D721Med (cell line): ENCODE measurements at regions not wholly inside any gene's neighbourhood (a gene's known extent, or its start where the extent isn't known, plus 50 kb on each side); places are given as distances from the start of the nearest gene placed in this dataset.

ENCODE experiments used
- DNase-seq: peaks from one replicate; pipeline ENCODE4 v3.0.0; 2011; ENCODE audit warnings: low spot score; ENCODE audit not compliant: insufficient read length
- FAIRE-seq: peaks from 2 replicates; lab custom pipeline; 2011; peaks lifted over from hg19 to GRCh38; lab: Jason Lieb, UNC
- TF ChIP-seq, protein P1 (sequence below): IDR thresholded peaks from 2 replicates; pipeline ENCODE4 v1.5.1; 2012; ENCODE audit warnings: mild to moderate bottlenecking, control low read depth; ENCODE audit not compliant: insufficient read depth; ENCODE audit errors: missing control alignments

DNA sequence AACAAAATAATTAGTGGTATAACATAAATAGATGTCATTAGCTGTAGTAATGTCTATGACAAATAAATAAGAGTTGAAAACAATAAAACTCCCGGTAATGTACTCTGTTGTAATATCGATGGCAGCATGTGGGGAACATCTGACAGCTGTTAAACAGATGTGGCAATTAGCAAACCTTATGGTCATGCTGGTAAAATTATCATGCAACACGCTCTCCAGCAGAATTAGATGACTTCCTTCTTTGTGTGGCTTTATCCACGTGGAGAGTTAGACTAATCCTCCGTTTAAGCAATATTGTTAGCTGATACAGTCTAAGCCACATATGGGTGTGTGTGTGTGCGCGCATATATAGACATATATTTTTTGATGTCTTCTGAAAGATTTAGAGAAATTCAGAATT is 77.7 kb upstream of the ZFP64 start:
- TF ChIP-seq, protein P1, sequence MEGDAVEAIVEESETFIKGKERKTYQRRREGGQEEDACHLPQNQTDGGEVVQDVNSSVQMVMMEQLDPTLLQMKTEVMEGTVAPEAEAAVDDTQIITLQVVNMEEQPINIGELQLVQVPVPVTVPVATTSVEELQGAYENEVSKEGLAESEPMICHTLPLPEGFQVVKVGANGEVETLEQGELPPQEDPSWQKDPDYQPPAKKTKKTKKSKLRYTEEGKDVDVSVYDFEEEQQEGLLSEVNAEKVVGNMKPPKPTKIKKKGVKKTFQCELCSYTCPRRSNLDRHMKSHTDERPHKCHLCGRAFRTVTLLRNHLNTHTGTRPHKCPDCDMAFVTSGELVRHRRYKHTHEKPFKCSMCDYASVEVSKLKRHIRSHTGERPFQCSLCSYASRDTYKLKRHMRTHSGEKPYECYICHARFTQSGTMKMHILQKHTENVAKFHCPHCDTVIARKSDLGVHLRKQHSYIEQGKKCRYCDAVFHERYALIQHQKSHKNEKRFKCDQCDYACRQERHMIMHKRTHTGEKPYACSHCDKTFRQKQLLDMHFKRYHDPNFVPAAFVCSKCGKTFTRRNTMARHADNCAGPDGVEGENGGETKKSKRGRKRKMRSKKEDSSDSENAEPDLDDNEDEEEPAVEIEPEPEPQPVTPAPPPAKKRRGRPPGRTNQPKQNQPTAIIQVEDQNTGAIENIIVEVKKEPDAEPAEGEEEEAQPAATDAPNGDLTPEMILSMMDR: no peak
- FAIRE-seq (no peak), DNase-seq (no peak)

DNA sequence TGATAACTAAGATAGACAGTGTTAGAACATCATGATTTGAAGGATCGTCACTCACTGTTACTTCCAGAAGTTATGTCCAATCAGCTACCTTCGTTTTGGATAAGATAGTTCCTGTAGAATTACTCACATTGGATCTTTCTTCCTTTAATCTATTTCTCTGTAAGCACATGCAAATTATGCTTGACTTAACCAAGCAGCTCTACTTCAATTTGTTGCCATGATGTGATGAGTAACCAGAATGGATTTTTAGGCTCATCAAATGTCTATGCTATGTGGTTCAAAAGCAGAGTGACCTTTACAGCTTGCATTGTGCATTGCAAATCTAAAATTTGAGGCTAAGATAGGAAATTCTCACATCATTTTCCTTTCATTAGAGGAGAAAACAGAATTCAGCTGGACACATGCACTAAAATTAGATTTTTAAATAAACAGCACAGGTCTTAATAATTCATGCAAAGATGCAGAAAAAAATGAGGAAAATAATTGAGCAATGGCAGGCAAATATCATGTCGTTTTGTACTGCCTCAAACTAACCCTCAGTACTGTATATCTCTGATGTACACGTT is 76.7 kb upstream of the ZFP64 start:
- no peak for FAIRE-seq
- DNase-seq: no peak
- TF ChIP-seq, protein P1: no peak

DNA sequence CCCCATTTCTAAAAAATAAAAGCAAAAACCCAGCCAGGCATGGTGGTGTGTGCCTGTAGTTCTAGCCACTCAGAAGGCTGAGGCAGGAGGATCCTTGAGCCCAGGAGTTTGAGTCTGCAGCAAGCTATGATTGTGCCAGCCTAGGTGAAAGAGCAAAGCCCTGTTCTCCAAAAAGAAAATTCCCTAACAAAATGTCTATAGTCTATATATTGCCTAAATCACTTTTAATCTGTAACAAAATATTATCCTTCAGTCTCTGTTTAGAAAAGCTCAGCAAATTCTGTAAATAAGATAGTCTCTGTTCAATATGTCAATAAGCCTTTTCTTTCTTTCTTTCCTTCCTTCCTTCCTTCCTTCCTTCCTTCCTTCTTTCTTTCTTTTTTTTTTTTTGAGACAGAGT is 75.8 kb upstream of the ZFP64 start:
- DNase-seq (no peak), FAIRE-seq (no peak)
- TF ChIP-seq, protein P1: no peak

DNA sequence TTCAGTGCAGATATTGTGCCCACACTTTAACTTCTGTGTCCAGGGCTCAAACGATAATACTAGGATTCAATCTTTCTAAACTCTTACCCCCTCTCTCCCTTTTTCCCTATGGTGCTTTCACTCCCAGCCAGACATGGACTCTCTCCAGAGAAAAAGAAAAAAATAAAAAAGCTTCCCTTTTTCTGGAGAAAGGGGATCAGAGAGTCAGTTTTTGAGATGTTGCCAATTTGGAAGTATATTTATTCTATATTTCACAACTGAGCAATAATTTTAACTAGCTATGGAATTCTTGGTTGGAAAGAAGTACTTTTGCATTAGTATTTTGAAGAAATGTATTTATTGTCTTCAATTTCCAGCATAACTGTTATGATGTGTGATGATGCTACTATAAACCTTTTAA is 72.2 kb upstream of the ZFP64 start:
- no peak for FAIRE-seq
- DNase-seq: no peak
- TF ChIP-seq, protein P1: no peak

DNA sequence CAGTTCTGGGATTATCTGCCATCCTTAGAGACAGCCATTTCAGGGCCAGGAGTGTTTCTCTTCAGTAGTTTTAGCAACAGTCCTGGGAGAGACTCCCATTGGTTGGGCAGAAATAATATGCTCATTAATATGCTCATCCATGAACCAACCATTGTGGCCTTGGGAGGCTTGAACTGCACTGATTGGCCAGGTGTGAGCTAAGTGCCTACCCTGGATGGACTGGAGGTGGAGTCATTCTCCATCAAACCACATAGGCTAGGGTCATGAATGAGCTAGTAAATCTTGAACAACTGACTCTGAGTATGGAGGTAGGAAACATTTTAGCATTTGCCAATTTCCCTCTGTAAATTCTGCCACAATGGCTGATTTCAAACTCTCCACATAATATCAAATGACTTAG is 70.2 kb upstream of the ZFP64 start:
- TF ChIP-seq, protein P1: no peak
- FAIRE-seq: no peak
- no peak for DNase-seq

DNA sequence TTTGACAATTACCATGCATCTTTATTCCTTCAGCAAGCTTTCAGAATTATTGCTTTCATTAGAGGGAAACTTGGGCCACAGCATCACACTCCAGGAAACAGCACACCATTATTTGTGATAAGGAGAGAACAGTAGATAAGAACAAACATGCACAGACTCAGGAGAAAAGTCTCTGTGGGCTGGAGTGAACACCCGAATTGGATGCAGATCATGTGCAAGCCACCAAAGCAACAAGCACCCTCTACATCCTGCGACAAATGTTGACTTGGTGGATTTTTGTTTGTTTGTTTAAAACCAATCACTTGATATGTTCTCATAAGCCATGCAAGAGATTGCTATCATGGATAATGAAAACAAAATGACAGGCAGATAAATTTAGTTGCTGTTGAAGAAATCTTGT is 67.7 kb upstream of the ZFP64 start:
- DNase-seq: no peak
- FAIRE-seq: no peak

DNA sequence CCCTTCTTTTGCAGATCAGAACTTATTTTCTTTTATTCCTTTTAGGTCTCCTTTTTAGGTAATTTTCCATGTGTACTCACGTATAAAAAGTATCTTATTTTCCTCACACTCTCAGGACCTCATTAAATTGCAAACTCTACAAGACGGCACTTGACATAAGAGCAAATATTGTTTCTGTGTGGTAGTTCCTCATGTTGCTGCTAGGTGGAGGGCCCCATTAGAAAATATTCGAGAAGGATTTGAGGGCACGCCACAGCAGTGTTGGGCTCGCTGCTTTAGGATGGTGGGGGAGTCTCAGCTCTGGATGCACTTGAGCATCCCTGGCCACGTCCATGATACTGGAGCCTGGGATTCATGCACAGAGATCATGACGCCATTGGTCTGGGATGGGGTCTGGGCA is 64.9 kb upstream of the ZFP64 start:
- TF ChIP-seq, protein P1: no peak
- no peak for FAIRE-seq
- DNase-seq: no peak

More for the DNA sequence above, 67.7 kb upstream of the ZFP64 start:
- TF ChIP-seq, protein P1: no peak
